Hematopoietic multipotent progenitor cell (in vitro differentiated cells): ENCODE measurements at regions not wholly inside any gene's neighbourhood (a gene's known extent, or its start where the extent isn't known, plus 50 kb on each side); places are given as distances from the start of the nearest gene placed in this dataset.
"Not testable (repeated sequence)": the region's sequence is repeated elsewhere in the genome, so short reads cannot be mapped to it uniquely, and the experiment has no call there.

ENCODE experiments used
- DNase-seq, 3 donors: peaks; one replicate each; pipeline ENCODE4 v3.0.0-alpha.2; 2011 to 2015; ENCODE audit warnings: low read depth in 2 of 3, low spot score in 2 of 3

DNA sequence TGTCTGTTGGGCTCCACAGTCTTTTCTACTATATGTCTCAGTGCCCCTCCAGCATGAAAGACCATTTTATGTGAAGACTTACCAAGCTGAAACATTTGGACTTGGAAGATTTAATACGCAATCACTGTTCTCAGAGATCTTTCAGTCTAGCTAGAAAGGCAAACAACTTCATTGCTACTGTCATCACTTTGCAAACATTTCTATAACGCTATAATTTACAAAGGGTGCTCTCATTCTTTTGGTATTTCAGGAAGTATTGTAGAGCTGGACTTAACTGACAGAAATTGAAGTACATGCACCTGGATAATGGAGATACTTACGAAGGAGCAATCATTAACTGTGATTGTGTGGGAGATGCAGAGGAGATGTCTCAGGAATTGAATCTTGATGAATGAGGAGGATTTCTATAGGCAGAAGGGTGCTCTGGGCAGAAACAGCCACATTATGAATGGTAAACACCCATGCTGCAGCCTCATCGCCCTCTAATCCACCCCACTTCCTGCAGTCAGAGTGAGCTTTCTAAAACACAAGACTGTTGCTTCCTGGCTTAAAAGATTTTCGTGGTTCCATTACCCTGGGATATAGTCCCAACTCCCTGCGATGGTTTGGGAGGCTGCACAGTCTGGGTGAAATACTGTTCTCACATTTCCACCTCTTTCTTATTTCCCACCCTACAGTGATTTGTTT is 75.1 kb upstream of the GNG12 start:
- no peak for DNase-seq

DNA sequence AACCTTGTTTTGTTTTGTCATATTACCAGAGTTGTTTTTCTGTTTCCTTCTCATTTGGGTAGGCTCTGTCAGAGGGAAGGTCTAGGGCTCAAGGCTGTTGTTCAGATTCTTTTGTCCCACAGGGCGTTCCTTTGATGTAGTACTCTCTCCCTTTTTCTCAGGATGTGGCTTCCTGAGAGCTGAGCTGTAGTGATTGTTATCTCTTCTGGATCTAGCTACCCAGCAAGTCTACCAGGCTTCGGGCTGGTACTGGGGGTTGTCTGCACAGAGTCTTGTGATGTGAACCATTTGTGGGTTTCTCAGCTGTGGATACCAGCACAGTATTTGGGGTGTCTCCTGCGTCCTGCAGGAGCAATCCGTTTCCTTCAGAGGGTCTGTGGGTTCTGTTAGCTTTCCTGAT is 74.2 kb upstream of the GNG12 start:
- DNase-seq: not testable (repeated sequence)

DNA sequence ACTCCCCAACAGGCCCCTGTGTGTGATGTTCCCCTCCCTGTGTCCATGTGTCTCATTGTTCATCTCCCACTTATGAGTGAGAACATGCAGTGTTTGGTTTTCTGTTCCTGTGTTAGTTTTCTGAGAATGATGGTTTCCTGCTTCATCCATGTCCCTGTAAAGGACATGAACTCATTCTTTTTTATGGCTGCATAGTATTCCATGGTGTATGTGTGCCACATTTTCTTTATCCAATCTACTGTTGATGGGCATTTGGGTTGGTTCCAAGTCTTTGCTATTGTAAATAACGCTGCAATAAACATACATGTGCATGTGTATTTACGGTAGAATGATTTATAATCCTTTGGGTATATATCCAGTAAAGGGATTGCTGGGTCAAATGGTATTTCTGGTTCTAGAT is 72.7 kb upstream of the GNG12 start:
- not testable (repeated sequence) for DNase-seq

DNA sequence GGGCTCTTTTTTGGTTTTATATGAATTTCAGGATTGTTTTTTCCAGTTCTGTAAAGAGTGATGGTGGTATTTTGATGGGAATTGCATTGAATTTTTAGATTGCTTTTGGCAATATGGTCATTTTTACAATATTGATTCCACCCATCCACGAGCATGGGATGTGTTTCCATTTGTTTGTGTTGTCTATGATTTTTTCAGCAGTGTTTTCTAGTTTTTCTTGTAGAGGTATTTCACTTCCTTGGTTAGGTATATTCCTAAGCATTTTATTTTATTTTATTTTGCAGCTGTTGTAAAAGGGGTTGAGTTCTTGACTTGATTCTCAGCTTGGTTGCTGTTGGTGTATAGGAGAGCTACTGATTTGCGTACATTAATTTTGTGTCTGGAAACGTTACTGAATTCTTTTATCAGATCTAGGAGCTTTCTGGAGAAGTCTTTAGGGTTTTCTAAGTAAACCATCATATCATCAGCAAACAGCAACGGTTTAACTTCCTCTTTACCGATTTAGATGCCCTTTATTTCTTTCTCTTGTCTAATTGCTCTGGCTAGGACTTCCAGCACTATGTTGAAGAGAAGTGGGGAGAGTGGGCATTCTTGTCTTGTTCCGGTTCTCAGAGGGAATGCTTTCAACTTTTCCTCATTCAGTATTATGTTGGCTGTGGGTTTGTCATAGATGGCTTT is 69.4 kb upstream of the GNG12 start:
- not testable (repeated sequence) for DNase-seq

DNA sequence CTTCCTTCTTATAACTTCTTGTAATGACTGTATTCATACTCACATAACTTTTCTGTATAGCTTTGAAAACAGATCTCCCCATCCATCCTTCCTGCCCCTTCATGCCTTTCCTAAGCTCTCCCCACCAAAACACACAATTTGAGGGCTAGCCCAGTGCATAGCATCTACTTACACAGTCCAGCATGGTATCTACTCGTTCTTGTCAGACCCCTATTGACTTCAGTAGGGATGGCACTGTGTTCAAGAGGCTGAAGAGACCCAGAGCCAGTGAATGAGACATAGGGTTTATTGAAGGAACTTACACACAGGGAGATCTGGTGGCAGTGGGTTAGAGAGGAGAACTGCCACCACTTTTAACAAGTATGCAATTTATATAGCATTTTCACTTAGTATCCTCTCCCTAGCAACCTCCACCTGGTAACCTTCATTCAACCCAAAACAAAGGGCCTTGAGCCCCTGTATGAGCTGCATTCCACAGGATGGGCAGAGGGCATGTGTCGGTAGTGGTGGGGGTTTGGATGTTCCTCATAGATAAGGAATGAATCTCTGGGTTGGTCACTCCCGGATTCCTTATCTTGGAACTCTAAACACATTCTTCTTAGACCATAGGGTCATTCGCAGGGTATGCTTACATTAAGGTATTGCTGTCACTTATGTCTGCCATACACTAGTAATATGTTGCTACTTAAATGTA is 64.9 kb upstream of the GNG12 start:
- DNase-seq: no peak

DNA sequence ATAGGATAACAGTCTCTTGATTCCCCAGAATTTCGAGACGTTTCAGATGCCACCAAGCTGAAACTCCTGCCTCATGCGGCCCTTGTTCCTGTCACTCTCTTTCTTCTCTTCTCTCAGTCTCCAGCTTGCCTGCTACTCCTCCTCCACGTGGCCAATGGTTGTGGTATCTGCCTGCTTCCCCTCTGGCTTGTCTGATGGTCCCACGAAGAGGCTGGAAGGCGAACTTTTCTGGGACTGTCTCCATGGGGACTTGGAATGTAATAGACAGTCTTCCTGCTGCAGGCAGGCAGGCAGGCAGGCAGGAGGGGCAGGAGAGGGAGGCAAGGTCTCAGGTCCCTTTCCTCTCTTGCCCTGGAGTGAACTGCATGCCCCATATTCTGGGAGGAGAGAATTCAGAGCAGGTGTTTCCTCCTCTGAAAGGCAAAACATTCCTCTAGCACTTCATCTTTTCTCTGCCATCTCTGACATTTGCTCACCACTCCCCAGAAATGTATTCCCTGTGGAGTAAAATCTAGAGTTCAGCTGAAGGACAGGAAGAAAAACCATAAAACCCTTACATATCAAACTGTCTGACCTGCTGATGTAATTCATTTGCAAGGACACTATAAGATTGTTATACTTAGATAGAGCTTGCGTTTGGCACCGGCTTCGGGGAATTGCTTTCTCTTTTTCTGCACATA is 64.1 kb upstream of the GNG12 start:
- peak in 1 of 3 donors; percentile 29 for DNase-seq

DNA sequence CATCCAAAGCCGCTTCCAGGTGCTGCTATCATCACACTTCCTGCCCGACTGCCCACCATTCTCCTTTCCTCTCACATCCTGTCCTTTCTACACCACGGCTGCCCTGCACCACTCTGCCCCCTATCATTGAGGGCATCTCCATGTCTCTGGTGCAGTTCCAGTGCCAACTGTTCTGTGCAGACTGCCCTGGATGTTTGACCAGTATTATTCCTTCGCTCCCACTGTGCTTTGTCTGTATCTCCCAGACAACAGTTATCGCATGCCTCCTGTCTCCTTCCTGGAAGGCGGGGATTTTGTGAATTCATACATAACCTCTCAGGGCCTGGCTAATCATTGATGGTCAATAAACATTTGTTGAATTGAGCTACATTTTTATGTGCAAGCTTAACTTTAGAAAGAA is 63.6 kb upstream of the GNG12 start:
- DNase-seq: no peak

DNA sequence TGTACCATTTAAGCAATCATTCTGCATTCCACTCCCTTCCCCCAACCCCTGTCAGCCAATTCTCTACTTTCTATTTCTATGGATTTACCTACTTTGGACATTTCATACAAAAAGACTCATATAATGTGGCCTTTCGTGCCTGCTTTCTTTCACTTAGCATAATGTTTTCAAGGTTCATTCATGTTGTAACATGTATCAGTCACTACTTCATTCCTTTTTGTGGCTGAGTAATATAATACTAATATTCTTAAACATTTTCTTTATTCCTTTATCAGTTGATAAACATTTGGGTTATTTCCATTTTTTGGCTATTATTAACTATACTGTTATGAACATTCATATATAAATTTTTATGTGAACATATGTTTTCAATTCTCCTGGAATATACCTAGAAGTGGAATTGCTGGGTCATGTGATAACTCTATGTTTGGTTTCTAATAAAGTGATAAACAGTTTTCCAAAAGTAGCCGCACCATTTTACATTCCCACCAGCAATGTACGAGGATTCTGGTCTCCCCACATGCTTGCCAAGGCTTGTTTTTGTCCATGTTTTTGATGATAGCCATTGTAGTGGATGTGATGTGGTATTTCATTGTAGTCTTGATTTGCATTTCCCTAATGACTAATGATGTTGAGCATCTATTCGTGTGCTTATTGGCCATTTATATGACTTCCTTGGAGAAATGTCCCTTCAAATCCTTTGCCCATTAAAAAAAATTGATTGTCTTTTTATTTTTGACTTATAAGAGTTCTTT is 61.9 kb upstream of the GNG12 start:
- DNase-seq: no peak

DNA sequence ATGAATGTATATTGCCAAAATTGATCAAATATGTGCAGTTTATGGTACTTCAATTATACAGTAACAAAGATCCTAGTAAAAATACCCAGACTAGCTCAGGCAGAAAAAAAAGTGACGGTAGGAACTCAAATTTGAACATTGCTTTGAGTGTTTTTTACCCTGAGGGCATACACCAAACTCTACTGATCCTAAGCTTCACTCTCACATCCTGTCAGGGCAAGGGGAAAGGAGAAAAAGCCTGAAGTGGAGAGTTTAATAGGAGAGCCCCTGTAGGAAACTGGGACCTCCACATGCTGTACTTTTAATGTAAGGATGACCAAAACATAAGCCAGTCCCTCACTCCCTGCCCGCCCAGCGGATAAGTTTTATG is 59.8 kb upstream of the GNG12 start:
- DNase-seq: no peak

DNA sequence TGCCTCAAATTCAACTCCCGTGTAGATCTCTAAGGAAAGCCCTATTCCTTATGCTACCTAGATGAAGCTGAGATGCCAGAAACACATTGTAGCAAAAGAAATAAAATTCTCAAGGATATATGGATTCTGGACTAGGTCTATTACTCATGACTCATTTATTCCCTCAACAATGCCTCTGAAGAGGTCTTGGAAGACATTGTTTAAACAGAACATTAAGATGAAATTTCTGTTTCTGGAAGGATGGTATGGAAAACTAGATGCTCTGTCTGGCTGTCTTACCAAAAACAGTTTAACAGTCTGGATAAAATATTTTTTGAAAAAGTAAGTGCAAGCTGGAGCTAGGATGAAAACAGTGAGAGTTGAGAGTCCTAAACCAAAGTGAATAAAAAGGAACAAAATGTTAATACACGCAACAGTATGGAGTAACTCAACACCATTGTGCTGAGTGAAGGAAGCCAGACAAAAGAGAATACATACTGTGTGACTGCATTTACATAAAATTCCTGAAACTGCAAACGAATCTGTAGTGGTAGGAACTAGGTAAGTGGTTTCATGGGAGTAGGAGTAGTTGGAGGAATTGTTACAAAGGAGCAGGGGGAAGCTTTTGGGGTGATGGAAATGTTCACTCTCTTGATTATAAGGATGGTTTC is 59.3 kb upstream of the GNG12 start:
- no peak for DNase-seq

DNA sequence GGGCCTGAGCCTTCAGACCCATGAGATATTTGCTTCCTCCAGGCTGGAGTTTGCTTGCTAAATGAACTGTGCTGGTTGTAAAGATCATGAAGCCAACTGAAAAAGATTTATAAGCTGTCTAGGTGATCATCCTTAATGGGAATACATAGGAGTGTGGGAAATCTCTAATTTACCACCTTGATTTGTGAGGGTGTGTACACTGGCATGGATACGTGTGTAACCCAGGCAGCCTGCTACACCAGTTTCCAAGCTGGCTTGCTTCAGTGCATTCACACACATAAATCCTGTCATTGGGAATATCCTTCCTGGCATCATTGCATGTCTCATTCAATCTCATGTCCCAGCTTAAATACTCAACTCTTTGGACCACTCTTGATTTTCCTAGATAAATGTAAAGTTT is 57.6 kb upstream of the GNG12 start:
- no peak for DNase-seq

DNA sequence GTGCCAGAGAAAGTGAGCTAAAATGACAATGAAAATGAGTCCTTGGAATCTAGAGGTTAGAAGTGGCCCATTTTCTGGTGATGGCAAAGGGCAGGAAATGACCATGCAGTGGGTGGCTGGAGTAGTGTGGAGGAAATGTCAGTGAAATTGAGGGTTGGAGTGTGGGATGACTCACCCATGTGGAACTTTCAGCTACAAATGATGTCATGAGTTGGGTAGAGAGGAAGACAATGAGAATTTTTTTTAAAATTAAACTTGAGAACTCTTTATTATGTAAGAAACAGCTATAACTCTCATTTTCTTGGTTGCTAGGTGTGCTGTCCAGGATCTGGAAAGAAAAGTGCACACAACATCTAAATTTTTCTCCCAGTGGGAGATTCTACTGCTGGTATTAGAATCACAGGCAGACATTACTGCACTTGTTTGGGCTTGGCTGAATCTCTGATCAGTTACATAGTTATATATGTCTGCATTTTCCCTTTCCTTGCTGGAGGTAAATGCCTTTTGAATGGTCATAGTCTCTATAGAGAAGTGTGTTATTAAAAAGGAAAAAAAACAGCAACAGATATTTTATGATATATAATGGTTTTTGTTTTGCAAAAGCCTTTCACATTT is 56.8 kb upstream of the GNG12 start:
- peak in 2 of 3 donors; percentile 28 to 59 for DNase-seq

DNA sequence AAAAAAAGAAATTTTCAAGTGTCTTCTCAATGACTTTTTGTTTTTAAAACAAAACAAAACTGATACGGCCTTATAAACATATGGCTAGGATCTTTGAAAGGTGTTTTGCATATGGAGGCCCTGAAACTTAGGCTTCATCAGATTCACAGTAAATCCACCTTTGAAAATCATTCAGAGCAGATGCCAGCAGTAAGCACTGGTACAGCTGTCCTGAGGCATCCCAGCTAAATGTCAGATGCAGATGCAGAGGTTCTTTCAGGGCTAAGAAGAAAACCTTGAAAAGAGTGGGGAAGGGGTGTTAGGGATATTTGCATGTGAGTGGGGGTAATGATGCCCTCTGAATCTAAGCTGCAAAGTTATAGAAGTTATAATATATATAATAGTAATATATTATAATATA is 56.2 kb upstream of the GNG12 start:
- no peak for DNase-seq

DNA sequence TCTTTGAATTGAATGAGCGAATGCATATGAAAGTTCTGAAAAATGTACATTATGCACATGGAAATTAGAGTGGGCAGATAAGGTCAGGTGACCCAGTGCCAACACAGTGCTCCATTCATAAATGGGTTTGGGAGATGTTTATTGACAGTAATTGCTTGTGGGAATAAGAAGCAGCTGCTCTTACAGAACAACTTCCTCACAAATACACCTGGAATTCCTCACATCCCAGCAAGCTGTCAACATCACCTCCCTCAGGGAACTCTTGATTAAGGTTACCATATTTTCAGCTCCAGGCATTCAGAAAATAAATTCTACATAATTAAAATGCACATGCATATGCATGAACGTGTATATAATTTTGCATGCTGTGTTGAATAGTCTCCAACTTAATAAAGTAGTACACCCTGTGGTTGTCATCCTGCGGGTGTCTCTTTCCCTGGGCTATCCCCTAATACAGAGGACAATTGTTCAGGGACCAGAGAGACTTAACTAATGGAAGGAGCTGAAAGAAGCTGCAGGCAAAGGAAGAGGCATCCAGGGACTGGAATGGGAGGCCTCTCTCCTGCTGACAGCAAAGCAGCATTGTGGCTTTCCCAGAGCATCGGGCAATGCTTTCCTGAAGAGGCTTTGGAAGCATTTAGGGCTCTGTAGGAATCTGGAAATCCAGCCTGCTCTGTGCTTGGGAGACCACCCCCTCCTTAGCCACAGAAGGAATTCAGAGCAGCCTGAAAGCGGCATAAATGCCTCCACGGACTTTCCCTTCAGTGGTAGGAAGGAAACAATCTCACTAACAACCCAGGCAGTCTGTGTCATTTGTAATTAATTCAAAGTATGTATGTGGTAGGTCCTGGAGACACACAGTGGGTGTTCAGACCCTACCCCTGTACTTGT is 55.2 kb upstream of the GNG12 start:
- no peak for DNase-seq

DNA sequence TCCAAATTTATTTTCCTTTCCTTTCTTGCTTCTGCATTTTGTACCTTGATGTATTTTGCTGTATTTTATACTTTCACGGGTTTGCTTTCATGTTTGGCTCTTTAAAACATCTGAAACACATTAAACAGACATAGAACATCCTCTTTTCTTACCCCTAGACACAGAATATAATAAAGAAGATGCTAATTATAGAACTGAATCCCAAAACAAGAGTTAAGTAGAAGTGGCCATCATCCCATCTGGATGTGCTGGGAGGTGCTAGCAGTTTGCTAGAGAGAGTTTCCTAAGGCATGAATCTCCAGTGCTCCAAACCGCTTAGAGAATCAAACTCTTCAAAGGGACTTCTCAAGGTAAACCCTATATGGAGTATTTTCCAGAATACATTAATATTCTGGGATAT is 53.9 kb upstream of the GNG12 start:
- DNase-seq: no peak

DNA sequence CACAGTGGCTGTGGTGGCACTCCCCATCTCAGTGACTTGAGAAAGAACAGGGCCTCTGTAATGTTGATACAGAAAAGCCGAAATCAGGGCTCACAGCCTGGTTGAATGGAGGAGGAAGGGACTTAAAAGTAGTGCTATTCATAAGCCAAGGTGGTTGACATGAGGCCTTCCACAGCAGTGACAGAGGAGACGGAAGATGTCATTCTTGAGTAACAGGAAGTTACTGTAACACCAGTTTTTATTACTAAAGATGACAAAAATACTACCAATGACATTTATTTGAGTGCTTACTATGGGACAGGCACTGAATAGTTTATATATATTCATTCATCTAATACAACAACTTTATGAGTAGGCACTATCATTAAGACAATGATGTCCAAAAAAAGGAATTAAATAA is 52.8 kb upstream of the GNG12 start:
- DNase-seq: peak in 1 of 3 donors; percentile 9

DNA sequence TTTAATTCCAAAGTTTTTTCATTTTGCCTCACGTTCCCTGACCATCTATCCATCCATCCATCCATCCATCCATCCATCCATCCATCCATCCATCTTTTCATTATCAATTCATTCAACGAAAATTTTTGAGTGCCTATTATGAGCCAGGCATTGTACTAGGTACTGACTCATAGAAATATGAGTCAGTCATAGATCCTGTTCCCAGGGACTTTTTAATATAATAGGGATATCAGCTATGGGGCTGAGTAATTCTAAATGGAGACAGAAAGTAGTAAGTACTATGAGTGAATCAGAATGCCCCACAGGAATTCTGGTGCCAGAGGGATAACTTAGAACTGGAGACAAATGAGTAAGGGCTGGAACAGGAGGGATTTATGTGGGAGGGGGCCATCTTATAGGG is 49.8 kb upstream of the GNG12 start:
- DNase-seq: no peak
